ENCODE measurements at regions not wholly inside any gene's neighbourhood (a gene's known extent, or its start where the extent isn't known, plus 50 kb on each side); places are given as distances from the start of the nearest gene placed in this dataset.

- DNase-seq (ENCODE audit: low spot score): no peak
These were observed 1633.3 kb upstream of the LRRTM3 start for GRCh38 chr10:65292551-65292950.

- peak; percentile 1 for DNase-seq (ENCODE audit: low spot score)
These were observed 1631.5 kb upstream of the LRRTM3 start for GRCh38 chr10:65294329-65294728.

- no peak for DNase-seq (ENCODE audit: low spot score)
These were observed 1624.7 kb upstream of the LRRTM3 start for GRCh38 chr10:65301181-65301580.

- DNase-seq (ENCODE audit: low spot score): no peak
These were observed 1619.6 kb upstream of the LRRTM3 start for GRCh38 chr10:65306201-65306600.

- no peak for DNase-seq (ENCODE audit: low spot score)
These were observed 1613.0 kb upstream of the LRRTM3 start for GRCh38 chr10:65312876-65313275.

- no peak for DNase-seq (ENCODE audit: low spot score)
These were observed 1612.4 kb upstream of the LRRTM3 start for GRCh38 chr10:65313406-65313805.

- no peak for DNase-seq (ENCODE audit: low spot score)
These were observed 1611.6 kb upstream of the LRRTM3 start for GRCh38 chr10:65314253-65314652.

GRCh38 chr10:65319493-65319892 lies 1606.3 kb upstream of the LRRTM3 start:
- DNase-seq (ENCODE audit: low spot score): no peak

GRCh38 chr10:65320236-65321026 lies 1605.4 kb upstream of the LRRTM3 start:
- no peak for DNase-seq (ENCODE audit: low spot score)

- no peak for DNase-seq (ENCODE audit: low spot score)
These were observed 1602.0 kb upstream of the LRRTM3 start for GRCh38 chr10:65323802-65324201.

GRCh38 chr10:65325913-65326312 lies 1599.9 kb upstream of the LRRTM3 start:
- no peak for DNase-seq (ENCODE audit: low spot score)

- no peak for DNase-seq (ENCODE audit: low spot score)
These were observed 1597.3 kb upstream of the LRRTM3 start for GRCh38 chr10:65328486-65328885.

- DNase-seq (ENCODE audit: low spot score): no peak
These were observed 1590.5 kb upstream of the LRRTM3 start for GRCh38 chr10:65335311-65335710.

- no peak for DNase-seq (ENCODE audit: low spot score)
These were observed 1585.5 kb upstream of the LRRTM3 start for GRCh38 chr10:65340340-65340739.

- no peak for DNase-seq (ENCODE audit: low spot score)
These were observed 1584.4 kb upstream of the LRRTM3 start for GRCh38 chr10:65341323-65341925.

- no peak for DNase-seq (ENCODE audit: low spot score)
These were observed 1583.6 kb upstream of the LRRTM3 start for GRCh38 chr10:65342245-65342644.

- DNase-seq (ENCODE audit: low spot score): no peak
These were observed 1579.4 kb upstream of the LRRTM3 start for GRCh38 chr10:65346466-65346865.

GRCh38 chr10:65348637-65349036 lies 1577.2 kb upstream of the LRRTM3 start:
- DNase-seq (ENCODE audit: low spot score): no peak

- DNase-seq (ENCODE audit: low spot score): no peak
These were observed 1575.2 kb upstream of the LRRTM3 start for GRCh38 chr10:65350611-65351010.

GRCh38 chr10:65355141-65355680 lies 1570.6 kb upstream of the LRRTM3 start:
- no peak for DNase-seq (ENCODE audit: low spot score)

- peak; percentile 1 for DNase-seq (ENCODE audit: low spot score)
These were observed 1567.3 kb upstream of the LRRTM3 start for GRCh38 chr10:65358565-65358964.

GRCh38 chr10:65360497-65360896 lies 1565.3 kb upstream of the LRRTM3 start:
- no peak for DNase-seq (ENCODE audit: low spot score)

- DNase-seq (ENCODE audit: low spot score): no peak
These were observed 1560.0 kb upstream of the LRRTM3 start for GRCh38 chr10:65365878-65366277.

GRCh38 chr10:65367706-65368105 lies 1558.1 kb upstream of the LRRTM3 start:
- no peak for DNase-seq (ENCODE audit: low spot score)
